NT2/D1 (cell line): ENCODE measurements at regions not wholly inside any gene's neighbourhood (a gene's known extent, or its start where the extent isn't known, plus 50 kb on each side); places are given as distances from the start of the nearest gene placed in this dataset.

Source experiments
- YY1 ChIP-seq: IDR thresholded peaks from 2 replicates; pipeline ENCODE4 v1.6.1; 2011; ENCODE audit not compliant: insufficient read length, insufficient read depth
- ZNF274 ChIP-seq: IDR thresholded peaks from 2 replicates; pipeline ENCODE4 v1.6.1; 2011; ENCODE audit warnings: mild to moderate bottlenecking, low read depth, low read length

DNA sequence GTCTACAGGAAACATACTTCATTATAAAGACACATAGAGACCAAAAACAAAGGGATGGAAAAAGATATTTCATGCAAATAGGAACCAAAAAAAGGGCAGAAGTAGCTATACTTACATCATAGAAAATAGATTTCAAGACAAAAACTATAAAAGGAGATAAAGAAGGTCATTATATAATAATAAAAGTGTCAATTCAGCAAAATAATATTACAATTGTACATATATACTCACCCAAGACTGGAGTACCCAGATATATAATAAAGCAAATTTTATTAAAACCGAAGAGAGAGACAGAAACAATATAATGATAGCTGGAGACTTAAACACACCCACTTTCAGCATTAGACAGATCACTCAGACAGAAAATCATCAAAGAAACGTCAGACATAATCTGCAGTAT, 546.3 kb downstream of the PRDM9 start:
- TF ChIP-seq YY1 (no peak), ZNF274 (no peak)
